ENCODE measurements at regions not wholly inside any gene's neighbourhood (a gene's known extent, or its start where the extent isn't known, plus 50 kb on each side); places are given as distances from the start of the nearest gene placed in this dataset.
"Not testable (repeated sequence)": the region's sequence is repeated elsewhere in the genome, so short reads cannot be mapped to it uniquely, and the experiment has no call there.

- H3K27ac ChIP-seq (ENCODE audit: low read depth, low read length); H3K36me3 ChIP-seq (ENCODE audit: control insufficient read depth in 5 of 5, insufficient read depth in 5 of 5, low read length in 5 of 5); H3K27me3 ChIP-seq (ENCODE audit: control insufficient read depth in 5 of 5, insufficient read depth in 4 of 5, low read length in 5 of 5); H3K9ac ChIP-seq (ENCODE audit: low read length in 5 of 5): not testable (repeated sequence)
- Histone ChIP-seq H3K9me3 (ENCODE audit: control insufficient read depth in 5 of 5, low read length in 5 of 5) (peaks cover 9 to 18% (median 15%) of the 10 kb centered on the region in 5 donors), H3K4me3 (ENCODE audit: low read depth in 1 of 5, low read length in 5 of 5) (peak overlapping the region in 1 of 5 donors; percentile 19), H3K4me1 (ENCODE audit: control insufficient read depth in 5 of 5, insufficient read depth in 5 of 5, low read length in 5 of 5) (peaks cover 0 to 19% (median 11%) of the 10 kb centered on the region in 5 donors)
Measured at GRCh38 chr1:98108378-98108777, 187.5 kb upstream of the DPYD start.

- Histone ChIP-seq H3K9me3 (ENCODE audit: control insufficient read depth in 5 of 5, low read length in 5 of 5) (peaks cover 9 to 18% (median 15%) of the 10 kb centered on the region in 5 donors), H3K9ac (ENCODE audit: low read length in 5 of 5) (no peak overlapping the region), H3K27me3 (ENCODE audit: control insufficient read depth in 5 of 5, insufficient read depth in 4 of 5, low read length in 5 of 5) (no peaks in the 10 kb centered on the region), H3K4me1 (ENCODE audit: control insufficient read depth in 5 of 5, insufficient read depth in 5 of 5, low read length in 5 of 5) (peaks cover 0 to 23% (median 11%) of the 10 kb centered on the region in 5 donors), H3K27ac (ENCODE audit: low read depth, low read length) (no peak overlapping the region), H3K36me3 (ENCODE audit: control insufficient read depth in 5 of 5, insufficient read depth in 5 of 5, low read length in 5 of 5) (no peaks in the 10 kb centered on the region), H3K4me3 (ENCODE audit: low read depth in 1 of 5, low read length in 5 of 5) (peak overlapping the region in 1 of 5 donors; percentile 2)
Measured at GRCh38 chr1:98107256-98107655, 186.4 kb upstream of the DPYD start.

GRCh38 chr1:98104289-98104688, 183.5 kb upstream of the DPYD start:
- Histone ChIP-seq H3K9me3 (ENCODE audit: control insufficient read depth in 5 of 5, low read length in 5 of 5) (peaks cover 9 to 18% (median 15%) of the 10 kb centered on the region in 5 donors), H3K4me1 (ENCODE audit: control insufficient read depth in 5 of 5, insufficient read depth in 5 of 5, low read length in 5 of 5) (peaks cover 0 to 40% (median 14%) of the 10 kb centered on the region in 5 donors), H3K4me3 (ENCODE audit: low read depth in 1 of 5, low read length in 5 of 5) (no peak overlapping the region)

GRCh38 chr1:98103617-98104285, 182.9 kb upstream of the DPYD start:
- Histone ChIP-seq H3K9ac (ENCODE audit: low read length in 5 of 5) (no peak overlapping the region), H3K27ac (ENCODE audit: low read depth, low read length) (no peak overlapping the region), H3K36me3 (ENCODE audit: control insufficient read depth in 5 of 5, insufficient read depth in 5 of 5, low read length in 5 of 5) (no peaks in the 10 kb centered on the region), H3K4me1 (ENCODE audit: control insufficient read depth in 5 of 5, insufficient read depth in 5 of 5, low read length in 5 of 5) (peaks cover 0 to 46% (median 15%) of the 10 kb centered on the region in 5 donors), H3K27me3 (ENCODE audit: control insufficient read depth in 5 of 5, insufficient read depth in 4 of 5, low read length in 5 of 5) (no peaks in the 10 kb centered on the region), H3K4me3 (ENCODE audit: low read depth in 1 of 5, low read length in 5 of 5) (no peak overlapping the region), H3K9me3 (ENCODE audit: control insufficient read depth in 5 of 5, low read length in 5 of 5) (peaks cover 9 to 18% (median 15%) of the 10 kb centered on the region in 5 donors)

More at GRCh38 chr1:98104289-98104688, 183.5 kb upstream of the DPYD start:
- no peak overlapping the region for H3K9ac ChIP-seq (ENCODE audit: low read length in 5 of 5)
- H3K36me3 ChIP-seq (ENCODE audit: control insufficient read depth in 5 of 5, insufficient read depth in 5 of 5, low read length in 5 of 5) = no peaks in the 10 kb centered on the region
- H3K27ac ChIP-seq (ENCODE audit: low read depth, low read length) = no peak overlapping the region
- H3K27me3 ChIP-seq (ENCODE audit: control insufficient read depth in 5 of 5, insufficient read depth in 4 of 5, low read length in 5 of 5) = no peaks in the 10 kb centered on the region

- H3K9ac ChIP-seq (ENCODE audit: low read length in 5 of 5) = no peak overlapping the region
- H3K27me3 ChIP-seq (ENCODE audit: control insufficient read depth in 5 of 5, insufficient read depth in 4 of 5, low read length in 5 of 5) = no peaks in the 10 kb centered on the region
- no peaks in the 10 kb centered on the region for H3K36me3 ChIP-seq (ENCODE audit: control insufficient read depth in 5 of 5, insufficient read depth in 5 of 5, low read length in 5 of 5)
- peaks cover 0 to 49% (median 15%) of the 10 kb centered on the region in 5 donors for H3K4me1 ChIP-seq (ENCODE audit: control insufficient read depth in 5 of 5, insufficient read depth in 5 of 5, low read length in 5 of 5)
- no peak overlapping the region for H3K27ac ChIP-seq (ENCODE audit: low read depth, low read length)
- H3K4me3 ChIP-seq (ENCODE audit: low read depth in 1 of 5, low read length in 5 of 5) = no peak overlapping the region
- peaks cover 4 to 7% (median 6%) of the 10 kb centered on the region in 5 donors for H3K9me3 ChIP-seq (ENCODE audit: control insufficient read depth in 5 of 5, low read length in 5 of 5)
Measured at GRCh38 chr1:98102345-98103030, 181.7 kb upstream of the DPYD start.

- no peaks in the 10 kb centered on the region for H3K36me3 ChIP-seq (ENCODE audit: control insufficient read depth in 5 of 5, insufficient read depth in 5 of 5, low read length in 5 of 5)
- H3K9me3 ChIP-seq (ENCODE audit: control insufficient read depth in 5 of 5, low read length in 5 of 5) = no peaks in the 10 kb centered on the region
- H3K27me3 ChIP-seq (ENCODE audit: control insufficient read depth in 5 of 5, insufficient read depth in 4 of 5, low read length in 5 of 5) = no peaks in the 10 kb centered on the region
- H3K4me1 ChIP-seq (ENCODE audit: control insufficient read depth in 5 of 5, insufficient read depth in 5 of 5, low read length in 5 of 5) = peaks cover 0 to 49% (median 15%) of the 10 kb centered on the region in 5 donors
- H3K9ac ChIP-seq (ENCODE audit: low read length in 5 of 5) = no peak overlapping the region
- no peak overlapping the region for H3K27ac ChIP-seq (ENCODE audit: low read depth, low read length)
- no peak overlapping the region for H3K4me3 ChIP-seq (ENCODE audit: low read depth in 1 of 5, low read length in 5 of 5)
Measured at GRCh38 chr1:98101364-98101763, 180.5 kb upstream of the DPYD start.

GRCh38 chr1:98099501-98099900, 178.7 kb upstream of the DPYD start:
- Histone ChIP-seq H3K4me1 (ENCODE audit: control insufficient read depth in 5 of 5, insufficient read depth in 5 of 5, low read length in 5 of 5) (peaks cover 0 to 39% (median 11%) of the 10 kb centered on the region in 5 donors), H3K4me3 (ENCODE audit: low read depth in 1 of 5, low read length in 5 of 5) (no peak overlapping the region), H3K27me3 (ENCODE audit: control insufficient read depth in 5 of 5, insufficient read depth in 4 of 5, low read length in 5 of 5) (no peaks in the 10 kb centered on the region), H3K36me3 (ENCODE audit: control insufficient read depth in 5 of 5, insufficient read depth in 5 of 5, low read length in 5 of 5) (no peaks in the 10 kb centered on the region), H3K9ac (ENCODE audit: low read length in 5 of 5) (no peak overlapping the region), H3K27ac (ENCODE audit: low read depth, low read length) (no peak overlapping the region), H3K9me3 (ENCODE audit: control insufficient read depth in 5 of 5, low read length in 5 of 5) (no peaks in the 10 kb centered on the region)

GRCh38 chr1:98098473-98098872, 177.6 kb upstream of the DPYD start:
- Histone ChIP-seq H3K4me1 (ENCODE audit: control insufficient read depth in 5 of 5, insufficient read depth in 5 of 5, low read length in 5 of 5) (peaks cover 0 to 30% (median 4%) of the 10 kb centered on the region in 5 donors), H3K36me3 (ENCODE audit: control insufficient read depth in 5 of 5, insufficient read depth in 5 of 5, low read length in 5 of 5) (no peaks in the 10 kb centered on the region), H3K27ac (ENCODE audit: low read depth, low read length) (no peak overlapping the region), H3K27me3 (ENCODE audit: control insufficient read depth in 5 of 5, insufficient read depth in 4 of 5, low read length in 5 of 5) (no peaks in the 10 kb centered on the region), H3K9ac (ENCODE audit: low read length in 5 of 5) (no peak overlapping the region), H3K9me3 (ENCODE audit: control insufficient read depth in 5 of 5, low read length in 5 of 5) (no peaks in the 10 kb centered on the region), H3K4me3 (ENCODE audit: low read depth in 1 of 5, low read length in 5 of 5) (no peak overlapping the region)

- Histone ChIP-seq H3K9me3 (ENCODE audit: control insufficient read depth in 5 of 5, low read length in 5 of 5) (no peaks in the 10 kb centered on the region), H3K27me3 (ENCODE audit: control insufficient read depth in 5 of 5, insufficient read depth in 4 of 5, low read length in 5 of 5) (no peaks in the 10 kb centered on the region), H3K4me3 (ENCODE audit: low read depth in 1 of 5, low read length in 5 of 5) (no peak overlapping the region), H3K27ac (ENCODE audit: low read depth, low read length) (no peak overlapping the region), H3K4me1 (ENCODE audit: control insufficient read depth in 5 of 5, insufficient read depth in 5 of 5, low read length in 5 of 5) (no peaks in the 10 kb centered on the region), H3K9ac (ENCODE audit: low read length in 5 of 5) (no peak overlapping the region), H3K36me3 (ENCODE audit: control insufficient read depth in 5 of 5, insufficient read depth in 5 of 5, low read length in 5 of 5) (no peaks in the 10 kb centered on the region)
Measured at GRCh38 chr1:98090351-98090750, 169.5 kb upstream of the DPYD start.

- Histone ChIP-seq H3K9ac (ENCODE audit: low read length in 5 of 5) (no peak overlapping the region), H3K4me3 (ENCODE audit: low read depth in 1 of 5, low read length in 5 of 5) (no peak overlapping the region), H3K27me3 (ENCODE audit: control insufficient read depth in 5 of 5, insufficient read depth in 4 of 5, low read length in 5 of 5) (no peaks in the 10 kb centered on the region), H3K27ac (ENCODE audit: low read depth, low read length) (no peak overlapping the region), H3K36me3 (ENCODE audit: control insufficient read depth in 5 of 5, insufficient read depth in 5 of 5, low read length in 5 of 5) (no peaks in the 10 kb centered on the region), H3K9me3 (ENCODE audit: control insufficient read depth in 5 of 5, low read length in 5 of 5) (no peaks in the 10 kb centered on the region), H3K4me1 (ENCODE audit: control insufficient read depth in 5 of 5, insufficient read depth in 5 of 5, low read length in 5 of 5) (no peaks in the 10 kb centered on the region)
Measured at GRCh38 chr1:98088381-98088780, 167.5 kb upstream of the DPYD start.
